T-helper 2 cell (primary cell): ENCODE measurements at regions not wholly inside any gene's neighbourhood (a gene's known extent, or its start where the extent isn't known, plus 50 kb on each side); places are given as distances from the start of the nearest gene placed in this dataset.

Experiments used
- DNase-seq, 5 experiments: peaks; one replicate each; pipeline versions ENCODE4 v3.0.0 to v3.0.0-alpha.2; 2012 to 2022

GRCh38 chr3:181431748-181432147 is 280.0 kb upstream of the SOX2 start:
- no peak for DNase-seq

GRCh38 chr3:181425074-181425473 is 286.7 kb upstream of the SOX2 start:
- DNase-seq, result no peak

GRCh38 chr3:181418233-181418632 is 293.5 kb upstream of the SOX2 start:
- no peak for DNase-seq

- no peak for DNase-seq
Observed at GRCh38 chr3:181417748-181418147, 294.0 kb upstream of the SOX2 start.

- DNase-seq, result no peak
Observed at GRCh38 chr3:181410870-181411269, 300.9 kb upstream of the SOX2 start.

GRCh38 chr3:181403876-181404660 is 307.7 kb upstream of the SOX2 start:
- DNase-seq, result no peak

- DNase-seq, result no peak
Observed at GRCh38 chr3:181402347-181402746, 309.4 kb upstream of the SOX2 start.

- no peak for DNase-seq
Observed at GRCh38 chr3:181384970-181385369, 326.8 kb upstream of the SOX2 start.

- DNase-seq, result no peak
Observed at GRCh38 chr3:181383760-181384159, 328.0 kb upstream of the SOX2 start.

- DNase-seq, result no peak
Observed at GRCh38 chr3:181383201-181383600, 328.5 kb upstream of the SOX2 start.

GRCh38 chr3:181382656-181383055 is 329.1 kb upstream of the SOX2 start:
- DNase-seq, result no peak

- no peak for DNase-seq
Observed at GRCh38 chr3:181379278-181379677, 332.4 kb upstream of the SOX2 start.

- DNase-seq, result no peak
Observed at GRCh38 chr3:181369637-181370036, 342.1 kb upstream of the SOX2 start.

- DNase-seq, result no peak
Observed at GRCh38 chr3:181363231-181363630, 348.5 kb upstream of the SOX2 start.

- no peak for DNase-seq
Observed at GRCh38 chr3:181362378-181362777, 349.3 kb upstream of the SOX2 start.

GRCh38 chr3:181358562-181358961 is 353.2 kb upstream of the SOX2 start:
- peak in 1 of 5 experiments; percentile 94 for DNase-seq

GRCh38 chr3:181358060-181358459 is 353.7 kb upstream of the SOX2 start:
- DNase-seq, result peak in 1 of 5 experiments; percentile 67

- no peak for DNase-seq
Observed at GRCh38 chr3:181354140-181354539, 357.6 kb upstream of the SOX2 start.

GRCh38 chr3:181344331-181344730 is 354.8 kb upstream of the DNAJC19 start:
- DNase-seq, result no peak

GRCh38 chr3:181336597-181336996 is 347.1 kb upstream of the DNAJC19 start:
- DNase-seq, result no peak

GRCh38 chr3:181333394-181333793 is 343.9 kb upstream of the DNAJC19 start:
- DNase-seq, result no peak

GRCh38 chr3:181330821-181331563 is 341.5 kb upstream of the DNAJC19 start:
- no peak for DNase-seq

GRCh38 chr3:181330257-181330656 is 340.7 kb upstream of the DNAJC19 start:
- DNase-seq, result no peak

GRCh38 chr3:181329024-181329423 is 339.5 kb upstream of the DNAJC19 start:
- DNase-seq, result no peak
